ENCODE measurements at regions not wholly inside any gene's neighbourhood (a gene's known extent, or its start where the extent isn't known, plus 50 kb on each side); places are given as distances from the start of the nearest gene placed in this dataset.

DNA sequence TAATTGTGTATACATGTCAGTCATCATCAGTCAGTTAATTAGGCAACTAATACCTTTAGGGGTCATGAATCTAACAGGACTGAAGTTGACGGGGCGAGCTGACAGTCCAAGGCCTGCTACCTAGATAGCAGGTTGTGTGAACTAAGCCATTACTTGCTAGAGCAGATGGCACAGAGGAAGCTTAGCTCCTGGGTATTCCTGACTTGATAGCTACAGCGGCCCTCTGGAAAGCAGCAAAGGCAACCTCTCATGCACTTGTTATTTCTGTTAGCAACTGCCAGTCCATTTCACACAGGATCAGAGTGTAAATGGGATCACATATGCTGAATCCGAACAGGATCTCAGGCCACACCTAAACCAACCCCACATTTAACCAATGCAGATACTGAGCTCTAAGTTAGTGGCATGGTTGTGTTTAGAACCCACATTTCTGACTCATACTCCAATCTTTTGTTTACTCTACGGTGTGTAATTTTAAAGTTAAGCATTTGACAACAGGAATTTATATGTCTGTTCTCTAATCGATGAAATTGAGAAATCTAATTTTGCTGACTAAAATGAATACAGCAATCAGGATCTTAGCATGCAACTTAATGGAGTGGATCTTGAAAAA is 521.3 kb upstream of the ZNF608 start:
- Histone ChIP-seq H3K23ac (ENCODE audit: low read length) (no peak overlapping the region), H3K36me3 (ENCODE audit: control insufficient read depth in 1 of 2, insufficient read depth in 2 of 2, low read length in 2 of 2) (no peaks in the 10 kb centered on the region), H2AK5ac (ENCODE audit: low read length) (no peak overlapping the region), H3K9me3 (ENCODE audit: insufficient read depth, low read depth, low read length) (no peaks in the 10 kb centered on the region), H4K91ac (ENCODE audit: low read depth, low read length) (no peak overlapping the region), H3K4me2 (ENCODE audit: low read length) (no peak overlapping the region), H2BK12ac (ENCODE audit: low read length) (no peak overlapping the region), H3K79me1 (ENCODE audit: low read length) (no peaks in the 10 kb centered on the region), H3K9ac (ENCODE audit: low read length) (no peak overlapping the region), H2BK120ac (ENCODE audit: insufficient read depth, low read length, poor library complexity) (no peak overlapping the region), H4K8ac (ENCODE audit: low read depth, low read length) (no peak overlapping the region), H3K27me3 (ENCODE audit: insufficient read depth, low read length) (no peaks in the 10 kb centered on the region), H3K14ac (ENCODE audit: low read length) (no peak overlapping the region), H3K79me2 (ENCODE audit: control insufficient read depth, insufficient read depth, low read length, poor library complexity) (no peaks in the 10 kb centered on the region), H3K4me1 (ENCODE audit: control insufficient read depth in 1 of 2, insufficient read depth in 2 of 2, low read length in 2 of 2) (peaks cover 0 to 7% of the 10 kb centered on the region in 2 experiments), H3K18ac (ENCODE audit: low read length) (no peak overlapping the region), H3K4me3 (ENCODE audit: low read depth, low read length) (no peak overlapping the region), H2AFZ (ENCODE audit: insufficient read depth, low read length, poor library complexity) (no peak overlapping the region), H2BK5ac (ENCODE audit: low read depth, low read length, poor library complexity) (no peak overlapping the region), H4K12ac (ENCODE audit: low read depth, low read length) (no peak overlapping the region), H3K4ac (ENCODE audit: low read depth, low read length) (no peak overlapping the region), H3K27ac (ENCODE audit: low read depth, low read length) (no peak overlapping the region)
- DNase-seq = no peak
- no CpG with 5 or more reads among the region's 6 CpGs for WGBS (ENCODE audit: extremely low coverage, insufficient coverage, insufficient read length)

DNA sequence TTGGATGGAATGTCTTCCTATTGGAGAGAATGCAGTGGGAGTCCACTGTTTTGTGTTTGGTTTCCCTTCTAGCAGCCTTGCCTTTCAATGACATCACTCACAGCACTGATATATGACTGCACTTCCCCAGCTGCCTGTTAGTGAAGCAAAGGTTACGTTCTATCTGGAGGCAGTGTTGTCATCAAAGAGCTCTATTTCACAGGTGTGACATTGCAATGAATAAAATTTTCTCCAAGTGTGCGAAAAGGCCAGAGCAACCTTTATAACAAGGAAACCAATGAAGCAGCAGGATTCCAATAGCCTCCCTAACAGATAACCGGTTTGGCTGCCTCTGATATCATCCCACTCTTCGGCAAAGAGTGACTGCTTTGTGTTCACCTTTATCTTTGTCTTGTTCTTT is 523.5 kb upstream of the ZNF608 start:
- Histone ChIP-seq H3K27me3 (ENCODE audit: insufficient read depth, low read length) (no peaks in the 10 kb centered on the region), H3K79me1 (ENCODE audit: low read length) (no peaks in the 10 kb centered on the region), H3K4ac (ENCODE audit: low read depth, low read length) (no peak overlapping the region), H3K9ac (ENCODE audit: low read length) (no peak overlapping the region), H3K9me3 (ENCODE audit: insufficient read depth, low read depth, low read length) (no peaks in the 10 kb centered on the region), H3K18ac (ENCODE audit: low read length) (no peak overlapping the region), H3K4me2 (ENCODE audit: low read length) (no peak overlapping the region), H2BK5ac (ENCODE audit: low read depth, low read length, poor library complexity) (no peak overlapping the region), H3K36me3 (ENCODE audit: control insufficient read depth in 1 of 2, insufficient read depth in 2 of 2, low read length in 2 of 2) (no peaks in the 10 kb centered on the region), H2AK5ac (ENCODE audit: low read length) (no peak overlapping the region), H3K27ac (ENCODE audit: low read depth, low read length) (no peak overlapping the region), H3K79me2 (ENCODE audit: control insufficient read depth, insufficient read depth, low read length, poor library complexity) (no peaks in the 10 kb centered on the region), H2BK12ac (ENCODE audit: low read length) (no peak overlapping the region), H3K4me3 (ENCODE audit: low read depth, low read length) (no peak overlapping the region), H2BK120ac (ENCODE audit: insufficient read depth, low read length, poor library complexity) (no peak overlapping the region), H2AFZ (ENCODE audit: insufficient read depth, low read length, poor library complexity) (no peak overlapping the region), H3K4me1 (ENCODE audit: control insufficient read depth in 1 of 2, insufficient read depth in 2 of 2, low read length in 2 of 2) (peaks cover 0 to 7% of the 10 kb centered on the region in 2 experiments), H4K8ac (ENCODE audit: low read depth, low read length) (no peak overlapping the region), H3K14ac (ENCODE audit: low read length) (no peak overlapping the region), H3K23ac (ENCODE audit: low read length) (no peak overlapping the region), H4K91ac (ENCODE audit: low read depth, low read length) (no peak overlapping the region), H4K12ac (ENCODE audit: low read depth, low read length) (no peak overlapping the region)
- peak; percentile 70 to 84 for DNase-seq
- WGBS (ENCODE audit: extremely low coverage, insufficient coverage, insufficient read length) = no CpG with 5 or more reads among the region's 4 CpGs

DNA sequence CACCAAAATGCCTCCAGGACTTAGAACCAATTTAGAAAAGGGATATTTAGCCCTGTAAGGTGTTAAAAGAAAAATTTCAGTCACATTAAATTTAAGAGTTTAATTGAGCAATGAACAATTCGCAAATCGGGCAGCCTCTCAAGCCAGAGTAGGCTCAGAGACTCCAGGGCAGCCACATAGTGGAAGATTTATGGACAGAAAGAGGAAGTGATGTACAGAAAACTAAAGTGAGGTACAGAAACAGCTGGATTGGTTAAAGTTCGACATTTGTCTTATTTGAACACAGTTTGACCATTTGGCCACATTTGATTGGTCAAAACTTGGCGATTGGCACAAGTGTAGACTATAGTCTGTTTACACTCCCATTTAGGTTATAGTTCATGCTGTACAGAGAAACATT is 525.9 kb upstream of the ZNF608 start:
- no peak overlapping the region for H2AFZ ChIP-seq (ENCODE audit: insufficient read depth, low read length, poor library complexity)
- no peak overlapping the region for H4K8ac ChIP-seq (ENCODE audit: low read depth, low read length)
- H3K27me3 ChIP-seq (ENCODE audit: insufficient read depth, low read length) = no peaks in the 10 kb centered on the region
- DNase-seq = no peak
- no peak overlapping the region for H3K4me3 ChIP-seq (ENCODE audit: low read depth, low read length)
- H3K9ac ChIP-seq (ENCODE audit: low read length) = no peak overlapping the region
- no peak overlapping the region for H3K27ac ChIP-seq (ENCODE audit: low read depth, low read length)
- no peak overlapping the region for H2BK120ac ChIP-seq (ENCODE audit: insufficient read depth, low read length, poor library complexity)
- H3K9me3 ChIP-seq (ENCODE audit: insufficient read depth, low read depth, low read length) = peaks cover 2% of the 10 kb centered on the region
- no peak overlapping the region for H3K23ac ChIP-seq (ENCODE audit: low read length)
- H3K4me1 ChIP-seq (ENCODE audit: control insufficient read depth in 1 of 2, insufficient read depth in 2 of 2, low read length in 2 of 2) = peaks cover 2 to 10% of the 10 kb centered on the region in 2 experiments
- no peaks in the 10 kb centered on the region for H3K79me2 ChIP-seq (ENCODE audit: control insufficient read depth, insufficient read depth, low read length, poor library complexity)
- no peaks in the 10 kb centered on the region for H3K79me1 ChIP-seq (ENCODE audit: low read length)
- H4K91ac ChIP-seq (ENCODE audit: low read depth, low read length) = no peak overlapping the region
- no peak overlapping the region for H2AK5ac ChIP-seq (ENCODE audit: low read length)
- no peak overlapping the region for H2BK5ac ChIP-seq (ENCODE audit: low read depth, low read length, poor library complexity)
- H4K12ac ChIP-seq (ENCODE audit: low read depth, low read length) = no peak overlapping the region
- H3K36me3 ChIP-seq (ENCODE audit: control insufficient read depth in 1 of 2, insufficient read depth in 2 of 2, low read length in 2 of 2) = no peaks in the 10 kb centered on the region
- no peak overlapping the region for H3K4me2 ChIP-seq (ENCODE audit: low read length)
- H2BK12ac ChIP-seq (ENCODE audit: low read length) = no peak overlapping the region
- no peak overlapping the region for H3K4ac ChIP-seq (ENCODE audit: low read depth, low read length)
- no peak overlapping the region for H3K14ac ChIP-seq (ENCODE audit: low read length)
- H3K18ac ChIP-seq (ENCODE audit: low read length) = no peak overlapping the region
- no CpG with 5 or more reads among the region's 4 CpGs for WGBS (ENCODE audit: extremely low coverage, insufficient coverage, insufficient read length)

GRCh38 chr5:125274211-125274610 is 527.8 kb upstream of the ZNF608 start:
- H2BK120ac ChIP-seq (ENCODE audit: insufficient read depth, low read length, poor library complexity) = no peak overlapping the region
- no CpG with 5 or more reads among the region's 1 CpG for WGBS (ENCODE audit: extremely low coverage, insufficient coverage, insufficient read length)
- no peak overlapping the region for H3K18ac ChIP-seq (ENCODE audit: low read length)
- DNase-seq = peak in 1 of 2 donors; percentile 11
- H2BK5ac ChIP-seq (ENCODE audit: low read depth, low read length, poor library complexity) = no peak overlapping the region
- H3K9ac ChIP-seq (ENCODE audit: low read length) = no peak overlapping the region
- no peak overlapping the region for H3K4ac ChIP-seq (ENCODE audit: low read depth, low read length)
- H2AK5ac ChIP-seq (ENCODE audit: low read length) = no peak overlapping the region
- no peak overlapping the region for H2AFZ ChIP-seq (ENCODE audit: insufficient read depth, low read length, poor library complexity)
- H3K79me1 ChIP-seq (ENCODE audit: low read length) = no peaks in the 10 kb centered on the region
- no peak overlapping the region for H3K23ac ChIP-seq (ENCODE audit: low read length)
- H4K8ac ChIP-seq (ENCODE audit: low read depth, low read length) = no peak overlapping the region
- no peaks in the 10 kb centered on the region for H3K36me3 ChIP-seq (ENCODE audit: control insufficient read depth in 1 of 2, insufficient read depth in 2 of 2, low read length in 2 of 2)
- no peak overlapping the region for H3K4me3 ChIP-seq (ENCODE audit: low read depth, low read length)
- no peak overlapping the region for H4K12ac ChIP-seq (ENCODE audit: low read depth, low read length)
- no peak overlapping the region for H3K14ac ChIP-seq (ENCODE audit: low read length)
- H3K9me3 ChIP-seq (ENCODE audit: insufficient read depth, low read depth, low read length) = peaks cover 2% of the 10 kb centered on the region
- no peak overlapping the region for H3K4me2 ChIP-seq (ENCODE audit: low read length)
- no peak overlapping the region for H3K27ac ChIP-seq (ENCODE audit: low read depth, low read length)
- H3K27me3 ChIP-seq (ENCODE audit: insufficient read depth, low read length) = no peaks in the 10 kb centered on the region
- H3K79me2 ChIP-seq (ENCODE audit: control insufficient read depth, insufficient read depth, low read length, poor library complexity) = no peaks in the 10 kb centered on the region
- H2BK12ac ChIP-seq (ENCODE audit: low read length) = no peak overlapping the region
- peaks cover 2 to 10% of the 10 kb centered on the region in 2 experiments for H3K4me1 ChIP-seq (ENCODE audit: control insufficient read depth in 1 of 2, insufficient read depth in 2 of 2, low read length in 2 of 2)
- H4K91ac ChIP-seq (ENCODE audit: low read depth, low read length) = no peak overlapping the region
